Suprapubic skin (tissue), 4 donors: ENCODE measurements at regions not wholly inside any gene's neighbourhood (a gene's known extent, or its start where the extent isn't known, plus 50 kb on each side); places are given as distances from the start of the nearest gene placed in this dataset.
"Not testable (repeated sequence)": the region's sequence is repeated elsewhere in the genome, so short reads cannot be mapped to it uniquely, and the experiment has no call there.

ENCODE experiments used
- DNase-seq, 2 donors: peaks; one replicate each; pipeline ENCODE4 v3.0.0-alpha.2; 2019; ENCODE audit warnings: low spot score in 2 of 2
- H3K27ac ChIP-seq: fragments of 200-600 bp; sonication (generic); one replicate; pipeline ENCODE4 v1.5.1; 2019
- H3K27me3 ChIP-seq: fragments of 200-600 bp; sonication (generic); one replicate; pipeline ENCODE4 v1.5.1; 2019
- H3K36me3 ChIP-seq: fragments of 200-600 bp; sonication (generic); one replicate; pipeline ENCODE4 v1.5.1; 2019
- H3K4me1 ChIP-seq: fragments of 200-600 bp; sonication (generic); one replicate; pipeline ENCODE4 v1.5.1; 2019
- H3K4me3 ChIP-seq: fragments of 200-600 bp; sonication (generic); one replicate; pipeline ENCODE4 v1.5.1; 2019; ENCODE audit warnings: mild to moderate bottlenecking
- H3K9me3 ChIP-seq: fragments of 200-600 bp; sonication (generic); one replicate; pipeline ENCODE4 v1.5.1; 2019
- WGBS: methylation state at CpG from one replicate; pipeline ENCODE4 v1.1.5; 2018; 5-methylcytosine and 5-hydroxymethylcytosine counted together

- H3K4me3 ChIP-seq, H3K27me3 ChIP-seq, H3K4me1 ChIP-seq, H3K9me3 ChIP-seq, DNase-seq, H3K27ac ChIP-seq, H3K36me3 ChIP-seq: not testable (repeated sequence)
- no CpG with 5 or more reads among the region's 4 CpGs for WGBS
These were observed 595.6 kb downstream of the RPIA start for GRCh38 chr2:89287084-89287483.

GRCh38 chr2:89291717-89292298 is 600.3 kb downstream of the RPIA start:
- not testable (repeated sequence) for H3K4me1 ChIP-seq, H3K4me3 ChIP-seq, H3K9me3 ChIP-seq, H3K27ac ChIP-seq, H3K27me3 ChIP-seq, H3K36me3 ChIP-seq, DNase-seq
- no CpG with 5 or more reads among the region's 7 CpGs for WGBS

- H3K4me1 ChIP-seq, H3K9me3 ChIP-seq, DNase-seq, H3K27me3 ChIP-seq, H3K4me3 ChIP-seq, H3K36me3 ChIP-seq, H3K27ac ChIP-seq: not testable (repeated sequence)
- WGBS = no CpG with 5 or more reads among the region's 4 CpGs
These were observed 601.9 kb downstream of the RPIA start for GRCh38 chr2:89293399-89293798.

- not testable (repeated sequence) for H3K36me3 ChIP-seq, H3K9me3 ChIP-seq, H3K4me3 ChIP-seq, DNase-seq, H3K27me3 ChIP-seq, H3K27ac ChIP-seq, H3K4me1 ChIP-seq
- no CpG with 5 or more reads among the region's 1 CpG for WGBS
These were observed 602.9 kb downstream of the RPIA start for GRCh38 chr2:89294335-89294734.

- not testable (repeated sequence) for DNase-seq, H3K4me3 ChIP-seq, H3K27me3 ChIP-seq, H3K27ac ChIP-seq, H3K4me1 ChIP-seq, H3K9me3 ChIP-seq, H3K36me3 ChIP-seq
- no CpG with 5 or more reads among the region's 7 CpGs for WGBS
These were observed 605.4 kb downstream of the RPIA start for GRCh38 chr2:89296820-89297398.

GRCh38 chr2:89299196-89299595 is 607.7 kb downstream of the RPIA start:
- not testable (repeated sequence) for DNase-seq, H3K9me3 ChIP-seq, H3K27me3 ChIP-seq, H3K36me3 ChIP-seq, H3K4me1 ChIP-seq, H3K4me3 ChIP-seq, H3K27ac ChIP-seq

- not testable (repeated sequence) for H3K4me3 ChIP-seq, H3K9me3 ChIP-seq, H3K36me3 ChIP-seq, H3K27ac ChIP-seq, H3K27me3 ChIP-seq, H3K4me1 ChIP-seq, DNase-seq
- no CpG with 5 or more reads among the region's 2 CpGs for WGBS
These were observed 614.1 kb downstream of the RPIA start for GRCh38 chr2:89305623-89306022.

- H3K36me3 ChIP-seq, H3K9me3 ChIP-seq, H3K4me3 ChIP-seq, DNase-seq, H3K4me1 ChIP-seq, H3K27me3 ChIP-seq, H3K27ac ChIP-seq: not testable (repeated sequence)
- WGBS = 90% methylated on average over 3 of the region's 8 CpGs
These were observed 615.6 kb downstream of the RPIA start for GRCh38 chr2:89306869-89307637.

- H3K4me1 ChIP-seq, H3K27me3 ChIP-seq, H3K36me3 ChIP-seq, H3K27ac ChIP-seq, DNase-seq, H3K4me3 ChIP-seq, H3K9me3 ChIP-seq: not testable (repeated sequence)
- no CpG with 5 or more reads among the region's 6 CpGs for WGBS
These were observed 627.5 kb downstream of the RPIA start for GRCh38 chr2:89318990-89319389.

GRCh38 chr2:89325894-89326293 is 634.4 kb downstream of the RPIA start:
- not testable (repeated sequence) for H3K27me3 ChIP-seq, H3K4me1 ChIP-seq, H3K36me3 ChIP-seq, H3K27ac ChIP-seq, H3K4me3 ChIP-seq, DNase-seq, H3K9me3 ChIP-seq
- 11% methylated on average over 1 of the region's 7 CpGs for WGBS

GRCh38 chr2:89326455-89326854 is 635.0 kb downstream of the RPIA start:
- WGBS = no CpG with 5 or more reads among the region's 2 CpGs

GRCh38 chr2:89328790-89329189 is 637.3 kb downstream of the RPIA start:
- not testable (repeated sequence) for H3K27me3 ChIP-seq, H3K4me1 ChIP-seq, H3K4me3 ChIP-seq, H3K9me3 ChIP-seq, H3K36me3 ChIP-seq, H3K27ac ChIP-seq, DNase-seq
- no CpG with 5 or more reads among the region's 1 CpG for WGBS

More at GRCh38 chr2:89326455-89326854, 635.0 kb downstream of the RPIA start:
- H3K27ac ChIP-seq, H3K9me3 ChIP-seq, H3K36me3 ChIP-seq, DNase-seq, H3K4me1 ChIP-seq, H3K27me3 ChIP-seq, H3K4me3 ChIP-seq: not testable (repeated sequence)
